ENCODE measurements at regions not wholly inside any gene's neighbourhood (a gene's known extent, or its start where the extent isn't known, plus 50 kb on each side); places are given as distances from the start of the nearest gene placed in this dataset.

GRCh38 chr3:194267744-194268653, 83.1 kb downstream of the CPN2 start:
- DNase-seq = no peak

- no peak for DNase-seq
Measured at GRCh38 chr3:194268654-194269512, 82.2 kb downstream of the CPN2 start.

GRCh38 chr3:194269610-194270145, 81.5 kb downstream of the CPN2 start:
- DNase-seq = peak; percentile 39

- peak; percentile 96 for DNase-seq
Measured at GRCh38 chr3:194270627-194271459, 80.3 kb downstream of the CPN2 start.

- no peak for DNase-seq
Measured at GRCh38 chr3:194271460-194272035, 79.6 kb downstream of the CPN2 start.

GRCh38 chr3:194272221-194272620, 78.9 kb downstream of the CPN2 start:
- no peak for DNase-seq

GRCh38 chr3:194272861-194273742, 78.0 kb downstream of the CPN2 start:
- DNase-seq = no peak

- DNase-seq = no peak
Measured at GRCh38 chr3:194273743-194274310, 77.3 kb downstream of the CPN2 start.

- DNase-seq = no peak
Measured at GRCh38 chr3:194274424-194275085, 76.6 kb downstream of the CPN2 start.

GRCh38 chr3:194275291-194275690, 75.8 kb downstream of the CPN2 start:
- no peak for DNase-seq

GRCh38 chr3:194275721-194276120, 75.4 kb downstream of the CPN2 start:
- no peak for DNase-seq

GRCh38 chr3:194276768-194277103, 74.4 kb downstream of the CPN2 start:
- DNase-seq = no peak

- DNase-seq = peak; percentile 37
Measured at GRCh38 chr3:194277104-194277785, 73.9 kb downstream of the CPN2 start.

GRCh38 chr3:194277786-194278130, 73.4 kb downstream of the CPN2 start:
- DNase-seq = peak; percentile 37

GRCh38 chr3:194278186-194278845, 72.8 kb downstream of the CPN2 start:
- DNase-seq = no peak

- DNase-seq = no peak
Measured at GRCh38 chr3:194279101-194279500, 72.0 kb downstream of the CPN2 start.

- no peak for DNase-seq
Measured at GRCh38 chr3:194279701-194280360, 71.3 kb downstream of the CPN2 start.

GRCh38 chr3:194280777-194281176, 70.4 kb downstream of the CPN2 start:
- DNase-seq = no peak

GRCh38 chr3:194281306-194281705, 69.8 kb downstream of the CPN2 start:
- no peak for DNase-seq
